Progenitor cell of endocrine pancreas (in vitro differentiated cells): ENCODE measurements at regions not wholly inside any gene's neighbourhood (a gene's known extent, or its start where the extent isn't known, plus 50 kb on each side); places are given as distances from the start of the nearest gene placed in this dataset.
A peak's percentile ranks its signal among the peaks of the same experiment; 100 is the strongest.

Experiments used
- DNase-seq: peaks from one replicate; pipeline ENCODE4 v3.0.0; 2021; ENCODE audit warnings: low spot score; ENCODE audit not compliant: unreplicated experiment
- H3K27ac Mint-ChIP-seq: 2 replicates; pipeline ENCODE4 v1.8.0; 2021; ENCODE audit warnings: mild to moderate bottlenecking, moderate library complexity, mixed read lengths
- H3K27me3 Mint-ChIP-seq: 2 replicates; pipeline ENCODE4 v1.8.0; 2021; ENCODE audit warnings: mixed read lengths
- H3K36me3 Mint-ChIP-seq: 2 replicates; pipeline ENCODE4 v1.8.0; 2022; ENCODE audit warnings: mixed read lengths; ENCODE audit not compliant: insufficient read depth
- H3K4me1 Mint-ChIP-seq: 2 replicates; pipeline ENCODE4 v1.8.0; 2021; ENCODE audit warnings: low read depth, mixed read lengths
- H3K4me3 Mint-ChIP-seq: 2 replicates; pipeline ENCODE4 v1.8.0; 2021; ENCODE audit warnings: low read depth, mild to moderate bottlenecking, moderate library complexity, mixed read lengths
- H3K9me3 Mint-ChIP-seq: 2 replicates; pipeline ENCODE4 v1.8.0; 2021; ENCODE audit warnings: low read depth, mixed read lengths
- CTCF ChIP-seq: fragments of 200-600 bp; sonication (generic); IDR thresholded peaks from one replicate; pipeline ENCODE4 v1.5.0; 2021; ENCODE audit warnings: antibody characterized with exemption, mild to moderate bottlenecking; ENCODE audit not compliant: unreplicated experiment

- Mint-ChIP-seq H3K4me1 (no peaks in the 10 kb centered on the region), H3K9me3 (peaks cover 5% of the 10 kb centered on the region), H3K36me3 (no peaks in the 10 kb centered on the region), H3K4me3 (no peak overlapping the region), H3K27ac (no peak overlapping the region), H3K27me3 (no peaks in the 10 kb centered on the region)
- TF ChIP-seq CTCF, result no peak
- no peak for DNase-seq
These were observed 646.9 kb upstream of the CDH7 start for GRCh38 chr18:65103864-65104263.

GRCh38 chr18:65093346-65093745 is 657.5 kb upstream of the CDH7 start:
- Mint-ChIP-seq H3K27me3 (no peaks in the 10 kb centered on the region), H3K4me1 (no peaks in the 10 kb centered on the region), H3K27ac (no peak overlapping the region), H3K36me3 (no peaks in the 10 kb centered on the region), H3K9me3 (no peaks in the 10 kb centered on the region), H3K4me3 (no peak overlapping the region)
- no peak for TF ChIP-seq CTCF
- DNase-seq, result no peak

GRCh38 chr18:65091744-65092329 is 659.0 kb upstream of the CDH7 start:
- H3K4me3 Mint-ChIP-seq, result no peak overlapping the region
- TF ChIP-seq CTCF, result peak; percentile 65
- no peaks in the 10 kb centered on the region for H3K27me3 Mint-ChIP-seq
- DNase-seq, result no peak
- H3K27ac Mint-ChIP-seq, result no peak overlapping the region
- H3K4me1 Mint-ChIP-seq, result no peaks in the 10 kb centered on the region
- no peaks in the 10 kb centered on the region for H3K9me3 Mint-ChIP-seq
- no peaks in the 10 kb centered on the region for H3K36me3 Mint-ChIP-seq

- Mint-ChIP-seq H3K4me1 (no peaks in the 10 kb centered on the region), H3K27ac (no peak overlapping the region), H3K27me3 (no peaks in the 10 kb centered on the region), H3K36me3 (no peaks in the 10 kb centered on the region), H3K4me3 (no peak overlapping the region), H3K9me3 (no peaks in the 10 kb centered on the region)
- no peak for DNase-seq
- TF ChIP-seq CTCF, result no peak
These were observed 667.9 kb upstream of the CDH7 start for GRCh38 chr18:65082907-65083306.

GRCh38 chr18:65081786-65082185 is 669.0 kb upstream of the CDH7 start:
- H3K27ac Mint-ChIP-seq, result no peak overlapping the region
- no peaks in the 10 kb centered on the region for H3K9me3 Mint-ChIP-seq
- H3K4me3 Mint-ChIP-seq, result no peak overlapping the region
- no peaks in the 10 kb centered on the region for H3K27me3 Mint-ChIP-seq
- no peaks in the 10 kb centered on the region for H3K36me3 Mint-ChIP-seq
- H3K4me1 Mint-ChIP-seq, result no peaks in the 10 kb centered on the region
- no peak for TF ChIP-seq CTCF
- DNase-seq, result no peak
